Choroid plexus epithelial cell (primary cell): ENCODE measurements at regions not wholly inside any gene's neighbourhood (a gene's known extent, or its start where the extent isn't known, plus 50 kb on each side); places are given as distances from the start of the nearest gene placed in this dataset.
"Not testable (repeated sequence)": the region's sequence is repeated elsewhere in the genome, so short reads cannot be mapped to it uniquely, and the experiment has no call there.

Experiments
- DNase-seq: peaks from one replicate; pipeline ENCODE4 v3.0.0-alpha.2; 2010; ENCODE audit warnings: low read depth
- H3K4me3 ChIP-seq: 2 replicates; pipeline ENCODE4 v1.5.1; 2011; ENCODE audit warnings: low read depth, mild to moderate bottlenecking, control low read depth, low read length, moderate library complexity
- CTCF ChIP-seq: conservative IDR thresholded peaks from 2 replicates; pipeline ENCODE4 v1.5.1; 2011; ENCODE audit warnings: low read depth, mild to moderate bottlenecking, control low read depth, inconsistent platforms, low read length, moderate library complexity

GRCh38 chr10:22837351-22837750 is 90.5 kb upstream of the ARMC3 start:
- TF ChIP-seq CTCF = no peak
- DNase-seq = no peak

GRCh38 chr10:22834471-22834870 is 93.4 kb upstream of the ARMC3 start:
- DNase-seq = no peak
- TF ChIP-seq CTCF = no peak

More at GRCh38 chr10:22837351-22837750, 90.5 kb upstream of the ARMC3 start:
- H3K4me3 ChIP-seq = no peak overlapping the region

DNA sequence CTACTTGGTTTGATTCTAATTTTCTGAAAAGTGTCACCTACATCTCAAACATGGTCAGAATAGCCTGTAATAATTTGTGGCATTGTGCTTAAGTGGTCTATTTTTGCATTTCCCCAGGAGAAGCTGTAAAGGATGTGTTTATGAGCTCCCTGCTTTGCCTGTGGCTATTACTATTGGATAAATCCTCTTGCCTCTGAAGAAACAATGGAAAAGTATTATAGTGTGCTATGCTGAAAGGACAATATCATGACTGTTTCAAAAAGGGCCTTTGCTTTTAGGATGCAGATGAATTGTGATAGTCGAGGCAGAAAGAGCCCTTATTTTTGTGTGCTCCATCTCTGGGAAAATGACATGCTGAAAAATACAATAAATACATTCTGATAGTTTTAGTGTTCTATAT is 94.1 kb upstream of the ARMC3 start:
- H3K4me3 ChIP-seq = no peak overlapping the region
- no peak for TF ChIP-seq CTCF
- DNase-seq = no peak

More at GRCh38 chr10:22834471-22834870, 93.4 kb upstream of the ARMC3 start:
- H3K4me3 ChIP-seq = no peak overlapping the region

- no peak overlapping the region for H3K4me3 ChIP-seq
- TF ChIP-seq CTCF = no peak
- no peak for DNase-seq
These were observed 94.5 kb upstream of the ARMC3 start for GRCh38 chr10:22833353-22833752.

DNA sequence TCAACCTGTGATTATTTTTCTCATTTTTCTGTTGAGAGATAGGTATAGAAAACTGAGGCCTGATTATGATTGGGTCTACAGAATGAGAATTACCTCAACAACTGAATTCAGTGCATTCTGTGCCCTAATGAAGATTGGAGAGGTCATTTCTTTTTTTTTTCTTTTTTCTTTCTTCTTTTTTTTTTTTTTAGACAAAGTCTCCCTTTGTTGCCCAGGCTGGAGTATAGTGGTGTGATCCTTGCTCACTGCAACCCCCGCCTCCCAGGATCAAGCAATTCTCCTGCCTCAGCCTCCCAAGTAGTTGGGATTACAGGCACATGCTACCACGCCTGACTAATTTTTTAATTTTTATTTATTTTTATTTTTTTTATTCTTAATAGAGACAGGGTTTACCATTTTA is 95.0 kb upstream of the ARMC3 start:
- no peak for DNase-seq
- H3K4me3 ChIP-seq = no peak overlapping the region
- TF ChIP-seq CTCF = no peak

DNA sequence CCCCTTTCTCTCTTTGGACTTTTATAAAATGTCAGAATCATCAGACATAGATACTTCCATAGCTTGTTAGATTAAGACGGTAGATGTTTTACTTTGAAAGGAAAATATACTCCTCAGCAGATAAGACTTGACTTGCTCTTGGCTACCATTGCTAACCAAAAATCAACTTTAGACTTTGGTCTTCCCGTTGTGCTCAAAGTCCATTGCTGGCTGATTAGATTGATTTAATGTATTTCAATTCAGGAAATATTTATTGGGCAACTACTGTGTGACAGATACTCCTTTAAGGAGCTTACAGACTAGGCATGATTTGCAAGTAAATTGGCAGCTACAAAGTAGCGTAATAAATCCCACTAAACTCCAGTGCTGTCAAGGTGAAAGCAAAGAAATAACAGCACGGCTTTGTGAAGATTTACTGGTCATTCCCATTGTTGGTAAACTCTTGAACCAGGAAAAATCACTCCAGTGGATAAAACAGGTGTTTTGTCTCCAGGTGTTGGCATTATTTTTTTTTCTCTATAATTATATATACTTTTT is 95.7 kb upstream of the ARMC3 start:
- no peak overlapping the region for H3K4me3 ChIP-seq
- TF ChIP-seq CTCF = no peak
- DNase-seq = no peak

- TF ChIP-seq CTCF = no peak
- no peak for DNase-seq
- no peak overlapping the region for H3K4me3 ChIP-seq
These were observed 96.3 kb upstream of the ARMC3 start for GRCh38 chr10:22831586-22831985.

DNA sequence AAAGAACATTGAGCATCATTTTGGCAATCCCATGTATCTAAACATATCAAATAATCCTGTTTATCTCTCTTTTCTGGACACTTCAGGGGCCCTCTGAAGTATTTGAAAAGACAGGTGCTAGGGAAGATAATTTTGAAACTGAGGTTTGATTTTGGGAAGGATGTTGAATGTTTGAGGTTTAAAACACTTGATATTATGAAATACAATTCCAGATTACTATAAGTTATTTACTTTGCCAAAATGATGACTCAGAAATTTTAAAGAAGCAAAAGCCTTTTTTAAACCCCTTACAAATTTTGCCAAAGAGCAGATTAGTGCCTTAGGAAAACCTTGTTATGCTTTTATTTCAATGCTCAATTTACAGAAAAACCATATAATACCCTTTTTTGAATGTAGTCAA is 99.1 kb upstream of the ARMC3 start:
- not testable (repeated sequence) for DNase-seq, H3K4me3 ChIP-seq
